ENCODE measurements at regions not wholly inside any gene's neighbourhood (a gene's known extent, or its start where the extent isn't known, plus 50 kb on each side); places are given as distances from the start of the nearest gene placed in this dataset.

- H4K20me1 ChIP-seq (ENCODE audit: insufficient read depth, low read length): no peaks in the 10 kb centered on the region
- H3K36me3 ChIP-seq (replicated peaks in 1 of 2; ENCODE audit: control insufficient read depth in 1 of 2, insufficient read depth in 2 of 2, low read length in 2 of 2): no peaks in the 10 kb centered on the region
- ATAC-seq (no peak), DNase-seq (ENCODE audit: low spot score) (no peak), FAIRE-seq (no peak)
- no peak overlapping the region for H3K27ac ChIP-seq (ENCODE audit: extremely low read length, insufficient read depth, low read length)
- in situ Hi-C loops (cut with HindIII; ENCODE audit: extremely low pct_ligation_motif_present, low pct_unique_long_range_greater_than_20kb): no loop called here
- WGBS (ENCODE audit: low lambda C conversion rate): 54% methylated on average over 2 of the region's 8 CpGs
- no peak overlapping the region for H2AFZ ChIP-seq (ENCODE audit: low read length)
- H3K4me2 ChIP-seq (ENCODE audit: low read depth, low read length): no peak overlapping the region
- CTCF ChIA-PET (ENCODE audit: low intra/inter-chr PET ratio, low total read pairs): no interaction called here
- POLR2A ChIA-PET: no interaction called here
- H3K4me3 ChIP-seq (replicated peaks in 1 of 3; ENCODE audit: insufficient read depth in 1 of 3, low read depth in 2 of 3, low read length in 3 of 3): no peak overlapping the region
- no peaks in the 10 kb centered on the region for H3K79me2 ChIP-seq (ENCODE audit: insufficient read depth, low read length)
- intact Hi-C loops (cut with micrococcal nuclease; ENCODE audit: unreplicated experiment): no loop called here
- no TSS peak for BruUV-seq (replicated peaks)
- H3K4me1 ChIP-seq (ENCODE audit: insufficient read depth, low read length): no peaks in the 10 kb centered on the region
- no peaks in the 10 kb centered on the region for H3K9me3 ChIP-seq (ENCODE audit: low read length)
- peaks cover 2 to 23% of the 10 kb centered on the region in 2 experiments; a peak in 4 of 5 replicates for H3K27me3 ChIP-seq (ENCODE audit: control insufficient read depth in 1 of 2, insufficient read depth in 2 of 2, low read length in 2 of 2)
- no peak overlapping the region for H3K9ac ChIP-seq (ENCODE audit: insufficient read depth, low read depth, low read length)
- TF ChIP-seq CHD2 (IDR thresholded peaks at IDR 0.05; ENCODE audit: low read depth, low read length) (no peak), MZF1 (CRISPR knock-in tag; IDR thresholded peaks at IDR 0.05; ENCODE audit: borderline replicate concordance) (no peak), ISX (CRISPR knock-in tag; conservative IDR thresholded peaks at IDR 0.05) (no peak), ARNT (IDR thresholded peaks at IDR 0.05) (no peak), ZNF850 (CRISPR knock-in tag; conservative IDR thresholded peaks at IDR 0.05) (no peak), ZNF296 (CRISPR knock-in tag; conservative IDR thresholded peaks at IDR 0.05) (no peak), ZNF430 (CRISPR knock-in tag; IDR thresholded peaks at IDR 0.05) (no peak), ZNF33A (CRISPR knock-in tag; IDR thresholded peaks at IDR 0.05; ENCODE audit: borderline replicate concordance) (no peak), MLXIP (CRISPR knock-in tag; IDR thresholded peaks at IDR 0.05; ENCODE audit: borderline replicate concordance) (no peak), ZNF646 (CRISPR knock-in tag; IDR thresholded peaks at IDR 0.05) (no peak), ZBTB43 (CRISPR knock-in tag; conservative IDR thresholded peaks at IDR 0.05) (no peak), ATM (IDR thresholded peaks at IDR 0.05; ENCODE audit: borderline replicate concordance) (no peak), BORCS8-MEF2B (CRISPR knock-in tag; IDR thresholded peaks at IDR 0.05) (no peak), ZNF484 (CRISPR knock-in tag; IDR thresholded peaks at IDR 0.05; ENCODE audit: borderline replicate concordance, low read depth) (no peak)
Observed at GRCh38 chr1:29801561-29801973, 565.2 kb downstream of the PTPRU start.
